Neuronal stem cell (in vitro differentiated cells): ENCODE measurements at regions not wholly inside any gene's neighbourhood (a gene's known extent, or its start where the extent isn't known, plus 50 kb on each side); places are given as distances from the start of the nearest gene placed in this dataset.

ENCODE experiments used
- DNase-seq: peaks from one replicate; pipeline ENCODE4 v3.0.0-alpha.2; 2013; ENCODE audit warnings: low spot score
- H2AFZ ChIP-seq: one replicate; pipeline ENCODE4 v1.6.1; 2013; ENCODE audit warnings: mild to moderate bottlenecking, low read length, inconsistent platforms
- H2AK5ac ChIP-seq: 2 replicates; pipeline ENCODE4 v1.6.1; 2013; ENCODE audit warnings: low read depth, mild to moderate bottlenecking, inconsistent platforms, low read length, moderate library complexity, mixed read lengths
- H2BK120ac ChIP-seq: 2 replicates; pipeline ENCODE4 v1.6.1; 2013; ENCODE audit warnings: low read depth, mild to moderate bottlenecking, inconsistent platforms, low read length, moderate library complexity, mixed read lengths
- H2BK12ac ChIP-seq: one replicate; pipeline ENCODE4 v1.6.1; 2013; ENCODE audit warnings: low read length, inconsistent platforms
- H2BK15ac ChIP-seq: 2 replicates; pipeline ENCODE4 v1.6.1; 2013; ENCODE audit warnings: mild to moderate bottlenecking, low read length, inconsistent platforms, mixed read lengths
- H2BK5ac ChIP-seq: one replicate; pipeline ENCODE4 v1.6.1; 2013; ENCODE audit warnings: inconsistent platforms, mild to moderate bottlenecking, low read length, moderate library complexity
- H3K14ac ChIP-seq: one replicate; pipeline ENCODE4 v1.6.1; 2013; ENCODE audit warnings: low read length, inconsistent platforms
- H3K18ac ChIP-seq: 2 replicates; pipeline ENCODE4 v1.6.1; 2013; ENCODE audit warnings: low read length, inconsistent platforms
- H3K23ac ChIP-seq: 2 replicates; pipeline ENCODE4 v1.6.1; 2013; ENCODE audit warnings: low read depth, mild to moderate bottlenecking, mixed read lengths, low read length, inconsistent platforms; ENCODE audit not compliant: poor library complexity
- H3K27ac ChIP-seq: replicated peaks from 3 replicates; pipeline ENCODE4 v1.5.1; 2013; ENCODE audit warnings: low read length, inconsistent platforms
- H3K27me3 ChIP-seq, 3 experiments: 2 replicates each; pipeline ENCODE4 v1.6.1; 2013; ENCODE audit warnings: low read length in 3 of 3, mild to moderate bottlenecking in 2 of 3, inconsistent platforms in 1 of 3, low read depth in 1 of 3, mixed read lengths in 1 of 3, moderate library complexity in 1 of 3; ENCODE audit not compliant: control insufficient read depth in 3 of 3, insufficient read depth in 3 of 3
- H3K36me3 ChIP-seq, 2 donors: replicated peaks in 1 of 2; 2 replicates each; pipeline ENCODE4 v1.6.1; 2013; ENCODE audit warnings: low read length in 2 of 2; ENCODE audit not compliant: control insufficient read depth in 2 of 2, insufficient read depth in 2 of 2
- H3K4ac ChIP-seq: 2 replicates; pipeline ENCODE4 v1.6.1; 2013; ENCODE audit warnings: inconsistent platforms, mild to moderate bottlenecking, low read length, moderate library complexity
- H3K4me1 ChIP-seq, 2 donors: 1 replicate in 1 of 2; 2 replicates in 1 of 2; pipeline ENCODE4 v1.6.1; 2013; ENCODE audit warnings: low read length in 2 of 2, low read depth in 1 of 2; ENCODE audit not compliant: control insufficient read depth in 2 of 2, insufficient read depth in 1 of 2
- H3K4me2 ChIP-seq: one replicate; pipeline ENCODE4 v1.6.1; 2013; ENCODE audit warnings: mild to moderate bottlenecking, low read length, inconsistent platforms; ENCODE audit not compliant: insufficient read depth, poor library complexity, severe bottlenecking
- H3K4me3 ChIP-seq, 2 donors: 2 replicates each; pipeline ENCODE4 v1.5.1; 2013; ENCODE audit warnings: low read length in 2 of 2, mild to moderate bottlenecking in 2 of 2, inconsistent platforms in 1 of 2, moderate library complexity in 1 of 2
- H3K79me1 ChIP-seq: one replicate; pipeline ENCODE4 v1.6.1; 2013; ENCODE audit warnings: low read depth, mild to moderate bottlenecking, inconsistent platforms, low read length, moderate library complexity
- H3K9ac ChIP-seq: one replicate; pipeline ENCODE4 v1.6.1; 2013; ENCODE audit warnings: mild to moderate bottlenecking, low read depth, low read length, inconsistent platforms; ENCODE audit not compliant: poor library complexity
- H3K9me3 ChIP-seq, 2 donors: replicated peaks in 1 of 2; 2 replicates each; pipeline versions ENCODE3 to v1.6.1; 2013; ENCODE audit warnings: low read length in 2 of 2, mild to moderate bottlenecking in 2 of 2, inconsistent platforms in 1 of 2, low read depth in 1 of 2, mixed read lengths in 1 of 2, moderate library complexity in 1 of 2; ENCODE audit not compliant: control insufficient read depth in 2 of 2, insufficient read depth in 1 of 2
- H4K8ac ChIP-seq: one replicate; pipeline ENCODE4 v1.6.1; 2013; ENCODE audit warnings: low read depth, mild to moderate bottlenecking, inconsistent platforms, low read length, moderate library complexity
- H4K91ac ChIP-seq: one replicate; pipeline ENCODE4 v1.6.1; 2013; ENCODE audit warnings: low read length, low read depth, mild to moderate bottlenecking, inconsistent platforms; ENCODE audit not compliant: poor library complexity
- WGBS, 2 donors: extraction: QIAGEN DNeasy Blood & Tissue Kit; methylation state at CpG; one replicate each; pipeline ENCODE4 v1.1.7; 2013; ENCODE audit warnings: missing lambda C conversion rate in 2 of 2, mixed read lengths in 1 of 2; ENCODE audit not compliant: insufficient read length in 2 of 2, insufficient replicate concordance in 1 of 2; ENCODE audit errors: extremely low coverage in 2 of 2; 5-methylcytosine and 5-hydroxymethylcytosine counted together

- Histone ChIP-seq H2AFZ (no peak overlapping the region), H3K9me3 (no peaks in the 10 kb centered on the region), H2BK15ac (no peak overlapping the region), H3K9ac (no peak overlapping the region), H2BK12ac (no peak overlapping the region), H3K79me1 (no peaks in the 10 kb centered on the region), H3K4me2 (no peak overlapping the region), H3K4ac (no peak overlapping the region), H3K36me3 (no peaks in the 10 kb centered on the region), H2BK120ac (no peak overlapping the region), H4K91ac (no peak overlapping the region), H4K8ac (no peak overlapping the region), H2AK5ac (no peak overlapping the region), H3K4me1 (no peaks in the 10 kb centered on the region), H3K27me3 (no peaks in the 10 kb centered on the region), H3K14ac (no peak overlapping the region), H3K27ac (no peak overlapping the region), H3K18ac (no peak overlapping the region), H2BK5ac (no peak overlapping the region), H3K23ac (no peak overlapping the region), H3K4me3 (no peak overlapping the region)
- no CpG with 5 or more reads among the region's 2 CpGs for WGBS, 2 donors
- DNase-seq = no peak
Observed at GRCh38 chr12:30090258-30090657, 306.5 kb upstream of the TMTC1 start.

GRCh38 chr12:30088259-30088995 lies 304.7 kb upstream of the TMTC1 start:
- Histone ChIP-seq H2BK15ac (no peak overlapping the region), H3K4me2 (no peak overlapping the region), H2AFZ (no peak overlapping the region), H3K4me3 (no peak overlapping the region), H3K27ac (no peak overlapping the region), H4K91ac (no peak overlapping the region), H3K79me1 (no peaks in the 10 kb centered on the region), H2BK120ac (no peak overlapping the region), H3K18ac (no peak overlapping the region), H3K27me3 (no peaks in the 10 kb centered on the region), H3K4ac (no peak overlapping the region), H4K8ac (no peak overlapping the region), H3K9ac (no peak overlapping the region), H3K14ac (no peak overlapping the region), H3K23ac (no peak overlapping the region), H2AK5ac (no peak overlapping the region), H3K4me1 (no peaks in the 10 kb centered on the region), H3K36me3 (no peaks in the 10 kb centered on the region), H3K9me3 (no peaks in the 10 kb centered on the region), H2BK12ac (no peak overlapping the region), H2BK5ac (no peak overlapping the region)
- no peak for DNase-seq
- no CpG with 5 or more reads among the region's 3 CpGs for WGBS, 2 donors

GRCh38 chr12:30082381-30082780 lies 298.6 kb upstream of the TMTC1 start:
- no CpG with 5 or more reads among the region's 3 CpGs for WGBS, 2 donors
- Histone ChIP-seq H3K4me1 (no peaks in the 10 kb centered on the region), H2BK120ac (no peak overlapping the region), H3K4ac (no peak overlapping the region), H3K9me3 (no peaks in the 10 kb centered on the region), H3K4me2 (no peak overlapping the region), H3K27ac (no peak overlapping the region), H3K36me3 (no peaks in the 10 kb centered on the region), H4K8ac (no peak overlapping the region), H3K9ac (no peak overlapping the region), H3K27me3 (no peaks in the 10 kb centered on the region), H2AK5ac (no peak overlapping the region), H3K14ac (no peak overlapping the region), H2BK5ac (no peak overlapping the region), H3K79me1 (no peaks in the 10 kb centered on the region), H3K4me3 (no peak overlapping the region), H3K23ac (no peak overlapping the region), H2BK12ac (no peak overlapping the region), H3K18ac (no peak overlapping the region), H4K91ac (no peak overlapping the region), H2BK15ac (no peak overlapping the region), H2AFZ (no peak overlapping the region)
- no peak for DNase-seq

- H2AFZ ChIP-seq = no peak overlapping the region
- no peak for DNase-seq
- no peak overlapping the region for H2AK5ac ChIP-seq
- no peak overlapping the region for H3K14ac ChIP-seq
- H4K8ac ChIP-seq = no peak overlapping the region
- no peak overlapping the region for H3K4ac ChIP-seq
- H2BK120ac ChIP-seq = no peak overlapping the region
- H3K4me3 ChIP-seq = no peak overlapping the region
- no peak overlapping the region for H3K9ac ChIP-seq
- H2BK5ac ChIP-seq = no peak overlapping the region
- H3K4me2 ChIP-seq = no peak overlapping the region
- no peaks in the 10 kb centered on the region for H3K9me3 ChIP-seq
- H4K91ac ChIP-seq = no peak overlapping the region
- no peak overlapping the region for H2BK12ac ChIP-seq
- no CpG with 5 or more reads among the region's 1 CpG for WGBS, 2 donors
- no peaks in the 10 kb centered on the region for H3K36me3 ChIP-seq
- no peak overlapping the region for H3K18ac ChIP-seq
- H3K27me3 ChIP-seq = no peaks in the 10 kb centered on the region
- no peak overlapping the region for H3K27ac ChIP-seq
- H3K4me1 ChIP-seq = no peaks in the 10 kb centered on the region
- H3K79me1 ChIP-seq = no peaks in the 10 kb centered on the region
- H2BK15ac ChIP-seq = no peak overlapping the region
- H3K23ac ChIP-seq = no peak overlapping the region
Observed at GRCh38 chr12:30074916-30075315, 291.2 kb upstream of the TMTC1 start.
